ENCODE measurements at regions not wholly inside any gene's neighbourhood (a gene's known extent, or its start where the extent isn't known, plus 50 kb on each side); places are given as distances from the start of the nearest gene placed in this dataset.

DNA sequence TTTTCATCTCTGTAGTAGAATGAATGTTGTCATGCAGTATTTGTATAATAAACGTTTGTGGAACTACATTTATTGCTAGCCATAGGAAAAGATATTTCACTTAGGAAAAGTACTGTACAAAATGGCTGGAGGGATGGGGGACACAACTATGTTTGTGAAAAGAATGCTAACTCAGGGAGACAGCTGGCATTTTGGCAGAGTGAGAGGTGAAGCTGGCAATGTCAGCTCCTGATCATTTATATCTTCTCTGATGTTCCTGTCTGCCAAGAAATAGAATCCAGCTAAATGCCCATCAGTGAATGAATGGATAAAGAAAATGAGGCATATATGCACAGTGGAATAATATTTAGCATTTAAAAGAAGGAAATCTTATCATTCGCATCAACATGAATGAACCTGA lies 313.0 kb upstream of the IRAK1BP1 start:
- TF ChIP-seq, protein P1, sequence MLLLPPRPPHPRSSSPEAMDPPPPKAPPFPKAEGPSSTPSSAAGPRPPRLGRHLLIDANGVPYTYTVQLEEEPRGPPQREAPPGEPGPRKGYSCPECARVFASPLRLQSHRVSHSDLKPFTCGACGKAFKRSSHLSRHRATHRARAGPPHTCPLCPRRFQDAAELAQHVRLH (tag by site-specific recombination; IDR thresholded peaks at IDR 0.05): no peak
- Histone ChIP-seq H3K4me3 (ENCODE audit: low read depth, low read length) (no peak overlapping the region), H3K36me3 (ENCODE audit: control insufficient read depth in 2 of 2, insufficient read depth in 1 of 2, low read length in 2 of 2) (no peaks in the 10 kb centered on the region), H3K4me1 (ENCODE audit: control insufficient read depth, insufficient read depth, low read length) (no peaks in the 10 kb centered on the region), H3K9me3 (ENCODE audit: control insufficient read depth, insufficient read depth, low read depth, low read length) (no peaks in the 10 kb centered on the region), H3K27ac (ENCODE audit: extremely low read depth, low read depth, low read length) (no peak overlapping the region)
- ChIA-PET CTCF (no interaction called here), POLR2A (no interaction called here)

DNA sequence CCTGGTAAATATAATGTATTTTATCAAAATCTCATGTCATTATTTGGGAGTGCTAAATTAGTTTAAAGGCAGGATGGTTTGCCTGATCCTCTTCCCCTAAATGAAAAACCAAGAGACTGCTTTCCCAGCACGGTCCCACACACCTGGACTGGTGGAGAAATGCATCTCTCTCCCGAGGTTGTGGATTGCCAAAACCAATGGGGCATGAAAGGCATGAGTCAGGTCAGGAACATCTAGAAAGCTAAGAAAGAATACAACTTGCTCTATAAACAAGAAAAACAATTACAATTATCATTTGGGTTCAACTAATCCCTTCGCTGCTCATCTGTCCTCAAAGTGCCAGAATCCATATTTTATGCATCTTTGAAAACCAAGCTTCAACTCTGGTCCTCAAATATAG lies 308.3 kb upstream of the IRAK1BP1 start:
- TF ChIP-seq RBAK (tag by site-specific recombination; IDR thresholded peaks at IDR 0.05) (no peak), CTCF (tag by site-specific recombination; IDR thresholded peaks at IDR 0.05) (no peak), ZEB2 (tag by site-specific recombination; IDR thresholded peaks at IDR 0.05) (no peak), ELK4 (IDR thresholded peaks at IDR 0.05; ENCODE audit: borderline replicate concordance, low read depth, low read length) (no peak)
- ChIA-PET POLR2A (no interaction called here), CTCF (no interaction called here)
- Histone ChIP-seq H3K36me3 (ENCODE audit: control insufficient read depth in 2 of 2, insufficient read depth in 1 of 2, low read length in 2 of 2) (no peaks in the 10 kb centered on the region), H3K27ac (ENCODE audit: extremely low read depth, low read depth, low read length) (no peak overlapping the region), H3K4me3 (ENCODE audit: low read depth, low read length) (no peak overlapping the region), H3K9me3 (ENCODE audit: control insufficient read depth, insufficient read depth, low read depth, low read length) (no peaks in the 10 kb centered on the region), H3K4me1 (ENCODE audit: control insufficient read depth, insufficient read depth, low read length) (no peaks in the 10 kb centered on the region)

DNA sequence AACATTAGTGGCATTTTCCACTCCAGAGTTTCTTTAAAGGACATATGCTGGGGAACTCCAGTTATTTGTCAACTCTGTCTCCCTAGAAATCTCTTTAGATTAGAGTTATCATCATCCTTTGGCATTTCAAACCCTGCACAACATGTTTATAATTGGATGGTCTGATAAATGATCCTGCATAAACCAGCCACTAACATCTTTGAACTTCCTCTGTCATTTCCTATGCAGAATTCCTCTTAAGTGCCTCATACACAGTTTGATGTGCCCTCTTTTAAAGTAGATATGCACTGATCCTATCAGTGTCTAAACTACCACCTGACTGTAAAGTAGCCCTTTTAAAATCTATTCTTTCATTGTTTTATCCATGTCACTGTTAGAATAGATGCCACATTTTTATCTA lies 306.3 kb upstream of the IRAK1BP1 start:
- Histone ChIP-seq H3K27ac (ENCODE audit: extremely low read depth, low read depth, low read length) (no peak overlapping the region), H3K36me3 (ENCODE audit: control insufficient read depth in 2 of 2, insufficient read depth in 1 of 2, low read length in 2 of 2) (no peaks in the 10 kb centered on the region), H3K4me1 (ENCODE audit: control insufficient read depth, insufficient read depth, low read length) (no peaks in the 10 kb centered on the region), H3K4me3 (ENCODE audit: low read depth, low read length) (no peak overlapping the region), H3K9me3 (ENCODE audit: control insufficient read depth, insufficient read depth, low read depth, low read length) (no peaks in the 10 kb centered on the region)
- ChIA-PET POLR2A (no interaction called here), CTCF (no interaction called here)
- TF ChIP-seq ZNF571 (tag by site-specific recombination; IDR thresholded peaks at IDR 0.05): no peak
- TF ChIP-seq ZBTB1 (tag by site-specific recombination; IDR thresholded peaks at IDR 0.05): no peak
- no peak for TF ChIP-seq ZNF157 (tag by site-specific recombination; IDR thresholded peaks at IDR 0.05)
- TF ChIP-seq, protein P2, sequence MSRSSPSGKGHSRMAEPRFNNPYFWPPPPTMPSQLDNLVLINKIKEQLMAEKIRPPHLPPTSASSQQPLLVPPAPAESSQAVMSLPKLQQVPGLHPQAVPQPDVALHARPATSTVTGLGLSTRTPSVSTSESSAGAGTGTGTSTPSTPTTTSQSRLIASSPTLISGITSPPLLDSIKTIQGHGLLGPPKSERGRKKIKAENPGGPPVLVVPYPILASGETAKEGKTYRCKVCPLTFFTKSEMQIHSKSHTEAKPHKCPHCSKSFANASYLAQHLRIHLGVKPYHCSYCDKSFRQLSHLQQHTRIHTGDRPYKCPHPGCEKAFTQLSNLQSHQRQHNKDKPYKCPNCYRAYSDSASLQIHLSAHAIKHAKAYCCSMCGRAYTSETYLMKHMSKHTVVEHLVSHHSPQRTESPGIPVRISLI (tag by site-specific recombination; IDR thresholded peaks at IDR 0.05): no peak
- TF ChIP-seq ZBTB11 (tag by site-specific recombination; conservative IDR thresholded peaks at IDR 0.05; ENCODE audit: low read depth): no peak
- no peak for TF ChIP-seq ZNF202 (tag by site-specific recombination; IDR thresholded peaks at IDR 0.05; ENCODE audit: borderline replicate concordance)
- no peak for TF ChIP-seq ZNF37A (tag by site-specific recombination; IDR thresholded peaks at IDR 0.05)
- no peak for TF ChIP-seq ZNF777 (tag by site-specific recombination; IDR thresholded peaks at IDR 0.05; ENCODE audit: borderline replicate concordance)
- TF ChIP-seq, protein P3, sequence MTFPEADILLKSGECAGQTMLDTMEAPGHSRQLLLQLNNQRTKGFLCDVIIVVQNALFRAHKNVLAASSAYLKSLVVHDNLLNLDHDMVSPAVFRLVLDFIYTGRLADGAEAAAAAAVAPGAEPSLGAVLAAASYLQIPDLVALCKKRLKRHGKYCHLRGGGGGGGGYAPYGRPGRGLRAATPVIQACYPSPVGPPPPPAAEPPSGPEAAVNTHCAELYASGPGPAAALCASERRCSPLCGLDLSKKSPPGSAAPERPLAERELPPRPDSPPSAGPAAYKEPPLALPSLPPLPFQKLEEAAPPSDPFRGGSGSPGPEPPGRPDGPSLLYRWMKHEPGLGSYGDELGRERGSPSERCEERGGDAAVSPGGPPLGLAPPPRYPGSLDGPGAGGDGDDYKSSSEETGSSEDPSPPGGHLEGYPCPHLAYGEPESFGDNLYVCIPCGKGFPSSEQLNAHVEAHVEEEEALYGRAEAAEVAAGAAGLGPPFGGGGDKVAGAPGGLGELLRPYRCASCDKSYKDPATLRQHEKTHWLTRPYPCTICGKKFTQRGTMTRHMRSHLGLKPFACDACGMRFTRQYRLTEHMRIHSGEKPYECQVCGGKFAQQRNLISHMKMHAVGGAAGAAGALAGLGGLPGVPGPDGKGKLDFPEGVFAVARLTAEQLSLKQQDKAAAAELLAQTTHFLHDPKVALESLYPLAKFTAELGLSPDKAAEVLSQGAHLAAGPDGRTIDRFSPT (tag by site-specific recombination; IDR thresholded peaks at IDR 0.05): no peak
- TF ChIP-seq OVOL3 (tag by site-specific recombination; IDR thresholded peaks at IDR 0.05): no peak
- TF ChIP-seq, protein P4, sequence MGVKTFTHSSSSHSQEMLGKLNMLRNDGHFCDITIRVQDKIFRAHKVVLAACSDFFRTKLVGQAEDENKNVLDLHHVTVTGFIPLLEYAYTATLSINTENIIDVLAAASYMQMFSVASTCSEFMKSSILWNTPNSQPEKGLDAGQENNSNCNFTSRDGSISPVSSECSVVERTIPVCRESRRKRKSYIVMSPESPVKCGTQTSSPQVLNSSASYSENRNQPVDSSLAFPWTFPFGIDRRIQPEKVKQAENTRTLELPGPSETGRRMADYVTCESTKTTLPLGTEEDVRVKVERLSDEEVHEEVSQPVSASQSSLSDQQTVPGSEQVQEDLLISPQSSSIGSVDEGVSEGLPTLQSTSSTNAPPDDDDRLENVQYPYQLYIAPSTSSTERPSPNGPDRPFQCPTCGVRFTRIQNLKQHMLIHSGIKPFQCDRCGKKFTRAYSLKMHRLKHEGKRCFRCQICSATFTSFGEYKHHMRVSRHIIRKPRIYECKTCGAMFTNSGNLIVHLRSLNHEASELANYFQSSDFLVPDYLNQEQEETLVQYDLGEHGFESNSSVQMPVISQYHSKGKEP (tag by site-specific recombination; IDR thresholded peaks at IDR 0.05): no peak
- no peak for TF ChIP-seq PRDM6 (tag by site-specific recombination; IDR thresholded peaks at IDR 0.05)
- no peak for TF ChIP-seq ZNF302 (tag by site-specific recombination; IDR thresholded peaks at IDR 0.05; ENCODE audit: low read depth)

Measured in HEK293 (cell line).